GM12872 (cell line): ENCODE measurements at regions not wholly inside any gene's neighbourhood (a gene's known extent, or its start where the extent isn't known, plus 50 kb on each side); places are given as distances from the start of the nearest gene placed in this dataset.

Experiments used
- TF ChIP-seq, protein P1 (sequence below): IDR thresholded peaks from 3 replicates; pipeline ENCODE4 v1.5.1; 2011; ENCODE audit warnings: low read depth, mild to moderate bottlenecking, low read length, moderate library complexity; ENCODE audit not compliant: insufficient read depth

DNA sequence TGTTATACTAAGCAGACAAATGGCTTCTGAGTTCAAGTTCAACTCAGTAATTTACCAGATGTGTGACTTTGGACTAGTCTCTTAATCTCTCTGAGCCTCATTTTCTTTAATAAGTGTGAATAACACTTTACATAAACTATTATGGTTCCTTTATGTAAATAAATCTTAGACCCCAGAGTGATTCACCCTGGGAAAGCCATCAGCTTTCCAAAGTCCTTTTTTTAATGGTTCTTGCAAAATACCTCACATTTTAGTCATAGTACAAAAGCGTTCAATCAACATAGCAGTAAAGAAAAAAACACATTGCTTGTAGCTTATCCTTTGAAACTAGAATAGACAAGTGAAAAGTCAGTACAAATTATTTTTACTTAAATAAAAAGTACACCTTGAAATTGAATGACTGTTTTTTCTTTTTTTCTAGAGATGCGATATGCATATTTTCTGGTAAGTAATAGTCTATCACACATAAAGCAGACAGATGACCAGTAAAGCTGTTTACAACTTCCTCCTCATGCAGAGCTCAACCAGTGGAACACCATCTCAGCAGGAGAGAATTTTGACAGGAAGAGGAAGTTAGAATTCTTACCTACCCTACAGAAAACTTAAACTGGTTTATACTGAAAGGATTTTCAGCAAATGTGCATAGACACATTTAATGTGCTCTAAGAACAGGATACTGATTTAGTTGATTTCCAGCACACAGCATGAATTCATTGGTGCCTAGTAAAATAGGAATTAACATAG, 123.0 kb upstream of the AGBL1 start:
- TF ChIP-seq, protein P1, sequence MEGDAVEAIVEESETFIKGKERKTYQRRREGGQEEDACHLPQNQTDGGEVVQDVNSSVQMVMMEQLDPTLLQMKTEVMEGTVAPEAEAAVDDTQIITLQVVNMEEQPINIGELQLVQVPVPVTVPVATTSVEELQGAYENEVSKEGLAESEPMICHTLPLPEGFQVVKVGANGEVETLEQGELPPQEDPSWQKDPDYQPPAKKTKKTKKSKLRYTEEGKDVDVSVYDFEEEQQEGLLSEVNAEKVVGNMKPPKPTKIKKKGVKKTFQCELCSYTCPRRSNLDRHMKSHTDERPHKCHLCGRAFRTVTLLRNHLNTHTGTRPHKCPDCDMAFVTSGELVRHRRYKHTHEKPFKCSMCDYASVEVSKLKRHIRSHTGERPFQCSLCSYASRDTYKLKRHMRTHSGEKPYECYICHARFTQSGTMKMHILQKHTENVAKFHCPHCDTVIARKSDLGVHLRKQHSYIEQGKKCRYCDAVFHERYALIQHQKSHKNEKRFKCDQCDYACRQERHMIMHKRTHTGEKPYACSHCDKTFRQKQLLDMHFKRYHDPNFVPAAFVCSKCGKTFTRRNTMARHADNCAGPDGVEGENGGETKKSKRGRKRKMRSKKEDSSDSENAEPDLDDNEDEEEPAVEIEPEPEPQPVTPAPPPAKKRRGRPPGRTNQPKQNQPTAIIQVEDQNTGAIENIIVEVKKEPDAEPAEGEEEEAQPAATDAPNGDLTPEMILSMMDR = no peak

DNA sequence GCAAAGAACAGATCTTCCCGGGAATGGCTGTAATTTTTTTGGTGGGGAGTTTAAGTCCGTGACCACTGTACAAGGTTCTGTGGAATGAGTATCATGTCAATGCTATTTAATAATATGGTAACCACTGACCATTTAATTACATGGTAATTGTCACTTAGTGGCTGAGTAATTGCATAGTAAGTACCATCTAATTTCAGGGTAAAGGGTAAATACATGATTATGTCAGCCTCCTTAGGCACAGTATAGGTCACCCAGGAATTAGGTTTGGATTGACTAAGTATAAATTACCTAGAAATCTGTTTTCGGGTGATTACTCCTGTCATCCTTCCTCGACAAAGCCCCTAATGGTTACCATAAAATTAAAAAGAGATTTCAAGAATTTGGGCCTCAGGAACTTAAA, 120.1 kb upstream of the AGBL1 start:
- TF ChIP-seq, protein P1 = no peak

DNA sequence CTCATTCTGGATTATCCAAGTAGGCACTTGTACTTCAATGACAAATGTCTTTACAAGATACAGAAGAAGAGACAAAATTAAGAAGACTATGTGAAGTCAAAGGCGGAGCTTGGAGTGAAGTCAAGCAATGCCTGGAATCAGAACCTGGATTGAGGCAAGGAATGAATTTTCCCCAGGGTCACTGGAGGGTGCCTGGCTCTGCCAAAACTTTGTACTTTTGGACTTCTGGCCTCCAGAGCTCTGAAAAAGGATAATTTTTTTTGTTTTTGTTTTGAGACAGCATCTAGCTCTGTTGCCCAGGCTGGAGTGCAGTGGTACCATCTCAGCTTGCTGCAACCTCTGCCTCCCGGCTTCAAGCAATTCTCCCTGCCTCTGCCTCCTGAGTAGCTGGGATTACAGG, 119.3 kb upstream of the AGBL1 start:
- TF ChIP-seq, protein P1 = no peak

DNA sequence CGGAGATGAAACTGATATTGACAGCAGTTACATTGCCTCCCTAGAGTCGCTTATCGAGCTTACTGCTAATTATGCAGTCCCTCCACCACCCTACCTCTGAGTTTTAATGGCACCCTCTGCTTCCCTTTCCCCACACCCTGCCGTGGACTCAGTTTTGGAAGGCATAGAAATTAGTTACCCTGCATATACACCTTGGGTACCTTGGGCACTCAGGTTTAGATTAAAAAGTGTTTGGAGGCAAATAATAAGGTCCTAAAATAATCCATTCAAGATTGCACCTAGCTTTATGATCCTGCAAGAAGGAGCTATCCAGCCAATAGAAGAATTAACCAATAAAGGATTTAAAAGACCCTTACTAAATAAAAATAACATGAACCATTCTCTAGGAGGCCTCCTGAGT, 117.8 kb upstream of the AGBL1 start:
- TF ChIP-seq, protein P1 = no peak

DNA sequence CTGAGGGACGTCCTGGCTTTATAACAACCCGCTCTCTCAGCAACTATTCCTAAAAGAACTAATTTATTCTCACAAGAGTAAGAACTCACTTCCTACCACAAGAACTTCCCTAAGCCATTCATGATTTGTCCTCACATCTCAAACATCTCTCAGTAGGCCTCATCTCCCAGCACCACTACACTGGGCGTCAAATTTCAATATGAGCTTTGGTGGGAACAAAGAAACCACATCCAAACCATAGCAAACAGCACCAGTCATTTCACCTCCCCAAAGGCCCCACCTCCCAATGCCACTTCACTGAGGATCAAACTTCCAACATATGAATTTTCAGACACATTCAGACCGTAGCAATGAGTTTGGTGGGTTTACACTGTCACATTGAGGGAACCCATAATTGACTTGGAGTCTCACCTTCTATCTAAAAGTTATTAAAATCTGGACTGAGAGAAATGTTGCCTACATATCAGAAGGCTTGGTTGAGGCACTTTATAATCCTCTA, 116.4 kb upstream of the AGBL1 start:
- TF ChIP-seq, protein P1 = no peak

DNA sequence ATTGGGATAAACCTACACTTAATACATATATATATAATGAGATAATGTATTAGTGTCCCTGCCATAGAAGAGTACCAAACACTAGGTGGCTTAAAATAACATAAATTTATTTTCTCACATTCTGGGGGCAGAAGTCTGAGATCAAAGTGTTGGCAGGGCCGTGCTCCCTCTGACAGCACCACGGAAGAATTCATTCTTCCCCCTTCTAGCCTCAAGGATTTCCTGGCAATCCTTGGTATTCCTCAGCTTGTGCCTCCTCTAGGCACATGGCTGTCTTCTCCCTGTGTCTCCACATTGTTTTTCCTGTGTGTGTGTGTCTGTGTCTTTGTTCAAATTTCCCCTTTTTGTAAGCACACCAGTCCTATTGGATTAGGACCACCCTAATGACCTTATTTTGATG, 115.2 kb upstream of the AGBL1 start:
- TF ChIP-seq, protein P1 = no peak

DNA sequence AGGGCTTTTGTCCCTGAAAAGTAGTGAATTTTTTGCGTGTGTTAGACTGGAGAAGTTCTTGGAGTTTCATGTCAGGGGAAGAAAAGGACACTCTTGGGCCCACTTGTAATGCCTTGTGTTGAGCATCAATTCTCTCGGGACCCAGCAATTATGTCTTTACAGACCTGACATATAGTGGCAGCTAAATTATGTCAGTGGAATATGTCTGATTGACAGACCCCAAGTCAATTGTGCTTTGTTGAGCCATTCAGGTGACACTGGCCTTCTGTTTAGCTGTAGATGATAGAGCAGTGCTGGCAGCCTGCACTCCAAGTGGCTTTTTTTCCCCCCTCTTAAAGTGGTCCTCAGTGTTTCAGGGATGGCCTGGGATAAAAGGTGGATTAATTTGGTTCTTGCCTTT, 112.1 kb upstream of the AGBL1 start:
- TF ChIP-seq, protein P1 = no peak
